Epithelial cell of esophagus (primary cell): ENCODE measurements at regions not wholly inside any gene's neighbourhood (a gene's known extent, or its start where the extent isn't known, plus 50 kb on each side); places are given as distances from the start of the nearest gene placed in this dataset.
A peak's percentile ranks its signal among the peaks of the same experiment; 100 is the strongest.

Source experiments
- DNase-seq: peaks from one replicate; pipeline ENCODE4 v3.0.0; 2010; ENCODE audit warnings: low read depth
- H3K4me3 ChIP-seq: 2 replicates; pipeline ENCODE4 v1.5.1; 2011; ENCODE audit warnings: mild to moderate bottlenecking, low read length, control low read depth
- CTCF ChIP-seq: IDR thresholded peaks from 2 replicates; pipeline ENCODE4 v1.5.1; 2011; ENCODE audit warnings: low read depth, mild to moderate bottlenecking, low read length, control low read depth, inconsistent platforms; ENCODE audit not compliant: insufficient read depth; ENCODE audit errors: missing control alignments

GRCh38 chr5:62742207-62742606 lies 163.6 kb downstream of the LRRC70 start:
- no peak for DNase-seq
- TF ChIP-seq CTCF: no peak
- no peak overlapping the region for H3K4me3 ChIP-seq

- TF ChIP-seq CTCF: no peak
- H3K4me3 ChIP-seq: no peak overlapping the region
- DNase-seq: no peak
These were observed 163.1 kb downstream of the LRRC70 start for GRCh38 chr5:62741761-62742160.

GRCh38 chr5:62737766-62738165 lies 159.1 kb downstream of the LRRC70 start:
- TF ChIP-seq CTCF: no peak

GRCh38 chr5:62732677-62733121 lies 154.1 kb downstream of the LRRC70 start:
- no peak for DNase-seq
- no peak overlapping the region for H3K4me3 ChIP-seq
- TF ChIP-seq CTCF: no peak

More at GRCh38 chr5:62737766-62738165, 159.1 kb downstream of the LRRC70 start:
- DNase-seq: peak; percentile 15
- no peak overlapping the region for H3K4me3 ChIP-seq

- H3K4me3 ChIP-seq: no peak overlapping the region
- TF ChIP-seq CTCF: no peak
- DNase-seq: no peak
These were observed 152.4 kb downstream of the LRRC70 start for GRCh38 chr5:62731022-62731421.

- H3K4me3 ChIP-seq: no peak overlapping the region
- no peak for DNase-seq
- TF ChIP-seq CTCF: no peak
These were observed 151.1 kb downstream of the LRRC70 start for GRCh38 chr5:62729675-62730074.

GRCh38 chr5:62727861-62728260 lies 149.2 kb downstream of the LRRC70 start:
- H3K4me3 ChIP-seq: no peak overlapping the region
- DNase-seq: no peak
- no peak for TF ChIP-seq CTCF
